NCI-H748 (cell line): ENCODE measurements at regions not wholly inside any gene's neighbourhood (a gene's known extent, or its start where the extent isn't known, plus 50 kb on each side); places are given as distances from the start of the nearest gene placed in this dataset.

Experiments
- DNase-seq: peaks from one replicate; lab custom pipeline; 2025; ENCODE audit not compliant: unreplicated experiment; lab: John Stamatoyannopoulos, UW

GRCh38 chr3:13963137-13963886 lies 83.4 kb upstream of the WNT7A start:
- DNase-seq, result no peak

DNA sequence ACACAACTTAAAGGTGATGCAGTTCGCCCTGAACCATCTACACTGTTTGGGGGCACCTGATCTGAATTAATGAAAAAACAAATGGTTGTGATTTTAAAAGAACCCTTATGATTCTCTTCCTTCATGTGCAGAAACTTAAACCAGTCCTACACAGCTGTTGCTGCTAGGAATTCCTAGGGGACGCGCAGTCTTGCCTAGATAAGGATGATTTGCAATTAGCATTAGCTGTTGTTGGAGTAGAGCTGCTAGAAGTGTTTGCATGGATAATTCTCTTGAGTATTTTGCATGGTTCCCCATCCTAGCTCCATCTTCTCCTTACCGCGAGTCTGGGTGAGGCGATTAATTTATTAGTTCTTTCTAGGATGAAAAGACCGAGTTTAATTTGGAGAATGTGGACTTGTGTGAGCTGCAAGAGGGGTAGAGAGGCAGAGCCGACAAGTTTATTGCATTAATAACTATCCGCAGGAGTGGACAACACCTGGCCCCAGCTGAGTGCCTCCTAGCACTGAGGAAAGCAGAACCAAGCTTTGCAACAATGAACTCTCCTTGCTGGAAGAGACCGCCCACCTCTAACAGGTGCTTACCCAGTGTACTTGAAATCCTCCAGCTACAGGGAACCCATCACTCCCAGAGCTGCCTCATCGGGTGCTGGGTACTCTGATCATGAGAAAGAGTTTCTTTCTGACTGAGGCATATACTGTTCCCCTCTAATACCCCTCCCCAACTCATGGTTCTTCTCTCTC lies 75.0 kb upstream of the WNT7A start:
- DNase-seq, result peak; percentile 40

DNA sequence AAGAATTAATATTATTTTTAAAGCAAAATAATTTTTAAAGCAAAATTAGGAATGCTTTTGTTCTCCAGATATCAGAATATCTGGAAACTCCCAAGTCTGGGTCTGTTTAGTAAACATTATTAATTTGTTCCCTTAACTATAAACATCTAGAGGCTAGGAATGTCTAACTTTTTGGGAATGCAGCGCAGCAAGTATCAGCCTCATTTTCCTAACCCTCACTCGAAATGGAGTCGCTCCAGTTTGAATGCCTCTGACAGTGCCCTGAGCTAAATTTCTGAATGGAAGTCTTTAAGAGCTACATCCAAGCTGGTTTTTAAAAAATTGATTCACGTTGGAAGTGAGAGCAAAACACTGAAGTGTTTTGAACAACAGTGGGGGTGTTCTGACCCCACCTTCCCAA lies 74.4 kb upstream of the WNT7A start:
- DNase-seq, result no peak

DNA sequence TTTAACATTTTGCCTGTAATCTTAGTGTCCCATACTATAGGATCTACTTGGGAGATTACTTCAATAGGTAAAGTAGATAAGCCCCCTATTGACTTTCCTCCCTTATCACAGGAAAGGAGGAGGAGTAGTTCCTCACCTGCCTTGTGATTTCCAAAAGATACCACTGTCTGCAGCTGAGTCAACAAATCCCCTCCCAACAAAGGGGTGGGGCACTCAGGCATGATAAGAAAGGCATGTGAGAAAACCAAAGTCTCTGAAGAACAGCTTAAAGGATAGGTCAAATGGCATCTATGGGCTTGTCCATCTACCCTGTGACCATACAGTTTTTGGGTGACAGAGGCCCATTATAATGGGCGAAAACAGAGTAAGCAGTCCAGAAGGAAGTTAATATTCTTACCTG lies 71.3 kb upstream of the WNT7A start:
- peak; percentile 75 for DNase-seq

- peak; percentile 82 for DNase-seq
These were observed 70.2 kb upstream of the WNT7A start for GRCh38 chr3:13950042-13950441.

DNA sequence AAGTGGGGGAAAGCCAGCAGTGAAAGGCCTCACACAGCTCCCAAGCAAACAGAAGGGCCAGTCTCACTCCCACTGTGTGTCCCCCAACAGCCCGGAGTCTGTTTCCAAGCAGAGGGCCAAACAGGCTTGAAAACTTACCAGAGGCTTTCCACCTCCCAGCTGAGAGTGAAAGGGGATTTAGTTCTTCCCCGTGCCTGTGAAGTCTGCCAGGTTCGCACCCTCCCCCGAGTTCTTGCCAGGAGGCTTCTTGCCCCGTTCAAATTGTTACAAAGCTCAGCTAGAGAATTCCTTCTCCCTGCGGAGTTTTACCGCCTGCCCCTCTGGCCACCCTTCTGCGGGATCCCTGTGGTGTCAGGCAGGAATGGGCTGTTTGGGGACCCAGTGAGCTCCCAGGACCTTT lies 68.0 kb upstream of the WNT7A start:
- no peak for DNase-seq

DNA sequence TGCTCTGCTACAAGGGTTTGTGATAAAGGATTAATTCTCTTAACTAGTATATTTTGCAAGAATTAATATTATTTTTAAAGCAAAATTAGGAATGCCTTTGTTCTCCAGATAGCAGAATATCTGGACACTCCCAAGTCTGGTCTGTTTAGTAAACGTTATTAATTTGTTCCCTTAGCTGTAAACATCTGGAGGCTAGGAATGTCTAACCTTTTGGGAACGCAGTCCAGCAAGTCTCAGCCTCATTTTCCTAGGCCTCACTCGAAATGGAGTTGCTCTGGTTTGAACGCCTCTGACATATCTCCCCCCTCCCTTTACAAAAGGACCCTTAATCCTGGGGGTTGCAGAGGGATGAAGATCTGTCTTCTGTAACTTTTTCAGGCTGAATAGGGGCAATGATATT lies 59.3 kb upstream of the WNT7A start:
- DNase-seq, result no peak

DNA sequence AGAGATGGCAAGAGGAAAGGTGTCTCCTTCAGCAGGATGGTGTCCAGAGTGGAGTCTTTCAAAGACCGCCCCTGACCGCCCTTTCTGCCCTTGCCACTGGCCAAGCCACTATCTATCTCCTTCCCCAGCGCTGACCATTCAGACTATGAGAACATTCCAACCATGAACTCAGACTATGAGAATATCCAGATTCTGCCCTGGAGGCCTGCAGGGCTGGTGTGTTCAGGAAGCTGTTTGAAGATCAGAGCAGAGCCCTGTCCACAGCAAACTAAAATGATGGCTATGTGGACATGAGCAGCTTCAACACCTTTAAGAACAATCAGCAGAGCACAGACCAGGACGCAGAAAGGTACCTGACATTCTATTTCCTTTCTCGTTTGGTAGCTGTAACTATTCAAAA lies 57.3 kb upstream of the WNT7A start:
- no peak for DNase-seq

- no peak for DNase-seq
These were observed 55.7 kb upstream of the WNT7A start for GRCh38 chr3:13935494-13936094.

- no peak for DNase-seq
These were observed 54.9 kb upstream of the WNT7A start for GRCh38 chr3:13934813-13935212.

- DNase-seq, result no peak
These were observed 54.4 kb upstream of the WNT7A start for GRCh38 chr3:13934315-13934714.

DNA sequence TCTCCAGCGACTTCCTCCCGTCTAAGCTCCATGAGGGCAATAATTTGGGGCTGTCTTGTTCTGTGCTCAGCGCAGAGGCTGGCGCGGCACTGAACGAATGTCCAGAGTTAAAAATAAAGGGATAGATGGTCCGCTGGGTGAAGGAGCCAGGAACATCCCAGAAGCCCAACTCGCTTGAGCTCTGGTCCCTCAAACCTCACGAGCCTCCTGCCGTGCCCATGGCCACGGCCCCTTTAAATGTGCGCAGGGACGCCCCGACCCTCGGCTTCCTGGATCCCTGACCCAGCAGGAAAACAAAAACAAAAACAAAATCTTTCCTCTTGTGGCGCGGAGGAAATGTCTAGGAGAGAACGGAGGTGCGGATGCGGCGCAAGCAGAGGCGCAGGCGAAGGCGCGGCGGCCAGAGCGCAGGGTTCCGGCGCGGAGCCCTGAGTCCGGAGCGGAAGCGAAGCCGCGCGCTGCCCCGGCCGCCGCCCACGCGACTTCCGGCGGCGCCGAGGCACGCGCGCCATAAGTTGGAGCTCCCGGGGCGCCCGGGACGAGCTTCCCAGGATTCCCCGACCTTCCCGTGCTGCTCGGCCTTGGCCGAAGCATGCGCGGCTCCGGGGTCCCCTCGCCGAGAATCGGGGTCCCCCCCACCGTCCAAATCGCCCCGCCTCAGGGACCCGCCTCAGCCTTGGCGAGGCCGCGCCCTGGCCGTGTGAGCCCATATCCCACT lies 52.9 kb upstream of the WNT7A start:
- DNase-seq, result no peak

DNA sequence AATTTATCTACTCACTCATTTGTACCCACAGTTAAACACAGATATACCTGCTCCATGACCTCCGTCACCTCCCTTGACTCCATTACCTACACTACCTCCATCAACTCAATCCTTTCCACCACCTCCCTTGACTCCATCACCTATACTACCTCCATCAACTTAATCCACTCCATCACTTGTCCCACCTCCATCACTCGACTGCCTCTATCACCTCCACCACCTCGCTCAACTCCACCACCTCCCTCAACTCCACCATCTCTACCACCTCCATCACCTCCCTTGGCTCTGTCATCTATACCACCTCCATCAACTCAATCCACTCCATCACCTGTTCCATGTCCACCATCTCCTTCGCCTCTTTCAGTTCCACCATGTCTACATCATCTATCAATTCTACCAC lies 51.3 kb upstream of the WNT7A start:
- no peak for DNase-seq
